ENCODE measurements at regions not wholly inside any gene's neighbourhood (a gene's known extent, or its start where the extent isn't known, plus 50 kb on each side); places are given as distances from the start of the nearest gene placed in this dataset.

DNA sequence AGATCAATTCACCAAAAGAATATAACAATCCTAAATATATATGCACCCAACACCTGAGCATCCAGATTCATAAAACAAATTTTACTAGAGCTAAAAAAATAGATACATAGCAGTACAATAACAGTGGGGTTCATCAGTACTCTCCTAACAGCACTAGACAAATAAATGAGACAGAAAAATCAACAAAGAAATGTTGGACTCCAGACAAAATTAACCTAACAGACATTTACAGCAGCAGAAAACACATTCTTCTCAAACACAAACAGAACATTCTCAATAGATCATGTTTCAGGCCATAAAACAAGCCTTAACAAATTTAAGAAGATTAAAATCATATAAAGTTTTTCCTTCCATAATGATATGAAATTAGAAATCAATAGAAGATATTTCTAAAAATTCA is 124.8 kb upstream of the NECTIN3 start:
- TF ChIP-seq SUZ12 (IDR thresholded peaks at IDR 0.05) (no peak), FOXM1 (IDR thresholded peaks at IDR 0.05; ENCODE audit: borderline replicate concordance) (no peak), FOXK2 (IDR thresholded peaks at IDR 0.05) (no peak), ARNT (IDR thresholded peaks at IDR 0.05) (no peak), LEF1 (IDR thresholded peaks at IDR 0.05; ENCODE audit: borderline replicate concordance) (no peak)

Measured in HEK293T (cell line).